Renal pelvis (tissue), 1 donor: ENCODE measurements at regions not wholly inside any gene's neighbourhood (a gene's known extent, or its start where the extent isn't known, plus 50 kb on each side); places are given as distances from the start of the nearest gene placed in this dataset.
"Not testable (repeated sequence)": the region's sequence is repeated elsewhere in the genome, so short reads cannot be mapped to it uniquely, and the experiment has no call there.

Experiments used
- DNase-seq: peaks from one replicate; pipeline ENCODE4 v3.0.0-alpha.2; 2013

DNA sequence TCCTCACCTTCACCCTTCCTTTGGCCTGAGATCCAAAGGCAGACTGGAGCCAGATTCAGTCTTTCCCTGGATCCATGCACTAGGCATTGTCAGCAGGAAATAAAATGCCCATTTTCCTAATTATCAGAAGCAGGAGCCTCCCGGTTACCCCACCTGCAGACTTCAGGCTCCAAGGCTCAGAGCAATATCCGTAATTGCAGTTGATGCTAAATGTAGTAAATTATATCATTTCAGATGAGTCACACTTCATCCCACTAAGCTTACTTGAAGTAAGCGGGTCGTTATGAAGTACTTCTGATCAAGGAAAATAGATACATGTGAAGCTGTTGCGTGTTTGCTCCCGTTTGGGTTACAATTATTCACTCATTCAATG lies 110.7 kb upstream of the SFSWAP start:
- DNase-seq, result no peak

DNA sequence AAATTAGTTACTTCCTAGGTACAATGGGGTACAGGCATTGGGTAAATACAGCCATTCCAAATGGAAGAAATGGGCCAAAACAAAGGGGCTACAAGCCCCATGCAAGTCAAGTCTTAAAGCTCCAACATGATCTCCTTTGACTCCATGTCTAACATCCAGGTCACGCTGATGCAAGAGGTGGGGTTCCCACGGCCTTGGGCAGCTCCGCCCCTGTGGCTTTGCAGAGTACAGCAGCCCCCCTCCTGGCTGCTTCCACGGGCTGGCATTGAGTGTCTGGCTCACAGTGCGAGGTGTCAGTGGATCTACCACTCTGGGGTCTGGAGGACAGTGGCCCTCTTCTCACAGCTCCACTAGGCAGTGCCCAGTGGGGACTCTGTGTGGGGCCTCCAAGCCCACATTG lies 109.4 kb upstream of the SFSWAP start:
- not testable (repeated sequence) for DNase-seq

- DNase-seq, result no peak
Observed at GRCh38 chr12:131603106-131603938, 107.6 kb upstream of the SFSWAP start.

DNA sequence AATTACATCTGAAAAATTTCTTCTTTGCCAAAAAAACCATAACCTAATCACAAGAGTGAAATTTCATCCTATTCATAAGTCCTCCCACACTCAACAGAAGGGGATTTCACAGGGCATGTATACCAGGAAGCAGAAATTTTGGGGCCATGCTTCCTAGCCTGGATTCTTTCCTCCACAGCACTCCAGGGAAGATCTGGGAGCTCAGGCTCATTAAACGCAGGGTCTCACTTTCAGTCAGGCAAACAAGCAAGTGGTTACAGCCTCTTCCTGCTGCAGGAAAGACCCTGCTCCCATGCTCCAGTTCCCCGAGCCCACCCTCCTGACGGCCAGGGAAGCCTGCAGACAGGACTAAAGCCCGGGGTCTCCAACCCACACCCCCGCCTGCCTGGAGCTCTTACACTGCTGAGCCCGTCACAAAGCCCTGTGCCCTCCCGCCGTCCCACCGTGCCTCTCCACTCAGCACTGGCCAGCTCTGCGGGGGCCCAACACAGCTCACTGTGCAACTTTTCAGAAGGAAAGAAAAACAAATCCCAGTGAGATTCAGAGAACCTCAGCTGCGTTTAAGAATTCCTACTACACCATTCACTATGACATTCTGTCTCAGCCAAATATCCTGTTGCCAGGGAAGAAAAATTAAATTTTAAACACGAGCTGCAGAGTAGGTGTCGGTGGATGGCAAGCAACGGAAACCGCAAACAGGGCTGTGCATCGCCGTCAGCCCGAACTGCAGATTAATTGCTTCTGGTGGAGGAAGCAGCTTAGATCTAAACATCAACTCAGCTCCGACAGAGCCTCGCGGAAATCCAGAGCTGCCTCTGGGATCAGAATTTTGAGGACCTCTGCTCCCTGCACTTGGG lies 106.7 kb upstream of the SFSWAP start:
- DNase-seq, result no peak

- DNase-seq, result no peak
Observed at GRCh38 chr12:131604859-131605258, 106.0 kb upstream of the SFSWAP start.

GRCh38 chr12:131605304-131605829 lies 105.5 kb upstream of the SFSWAP start:
- no peak for DNase-seq

DNA sequence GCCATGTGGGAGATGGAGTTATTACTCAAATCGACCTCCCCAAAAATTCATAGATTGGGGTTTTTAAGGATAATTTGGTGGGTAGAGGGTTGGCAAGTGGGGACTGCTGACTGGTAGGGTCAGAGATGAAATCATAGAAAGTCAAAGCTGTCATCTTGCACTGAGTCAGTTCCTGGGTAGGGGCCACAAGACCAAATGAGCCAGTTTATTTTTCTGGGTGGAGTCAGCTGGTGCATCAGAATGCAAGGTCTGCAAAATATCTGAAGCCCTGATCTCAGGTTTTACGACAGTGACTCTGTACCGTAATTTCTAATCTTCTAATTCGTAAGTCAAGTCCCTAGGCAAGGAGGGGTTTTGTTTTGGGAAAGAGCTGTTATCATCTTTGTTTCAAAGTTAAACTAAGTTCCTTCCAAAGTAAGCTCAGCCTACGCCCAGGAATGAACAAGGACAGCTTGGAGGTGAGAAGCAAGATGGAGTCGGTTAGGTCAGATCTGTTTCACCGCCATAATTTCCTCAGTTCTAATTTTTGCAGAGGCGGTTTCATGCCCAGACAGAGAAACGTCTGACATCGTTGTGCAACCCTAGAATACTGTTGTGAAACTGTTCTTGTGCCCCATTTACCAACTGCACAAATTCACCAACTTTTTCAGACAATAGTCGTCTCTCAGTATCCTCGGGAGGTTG lies 104.5 kb upstream of the SFSWAP start:
- no peak for DNase-seq

DNA sequence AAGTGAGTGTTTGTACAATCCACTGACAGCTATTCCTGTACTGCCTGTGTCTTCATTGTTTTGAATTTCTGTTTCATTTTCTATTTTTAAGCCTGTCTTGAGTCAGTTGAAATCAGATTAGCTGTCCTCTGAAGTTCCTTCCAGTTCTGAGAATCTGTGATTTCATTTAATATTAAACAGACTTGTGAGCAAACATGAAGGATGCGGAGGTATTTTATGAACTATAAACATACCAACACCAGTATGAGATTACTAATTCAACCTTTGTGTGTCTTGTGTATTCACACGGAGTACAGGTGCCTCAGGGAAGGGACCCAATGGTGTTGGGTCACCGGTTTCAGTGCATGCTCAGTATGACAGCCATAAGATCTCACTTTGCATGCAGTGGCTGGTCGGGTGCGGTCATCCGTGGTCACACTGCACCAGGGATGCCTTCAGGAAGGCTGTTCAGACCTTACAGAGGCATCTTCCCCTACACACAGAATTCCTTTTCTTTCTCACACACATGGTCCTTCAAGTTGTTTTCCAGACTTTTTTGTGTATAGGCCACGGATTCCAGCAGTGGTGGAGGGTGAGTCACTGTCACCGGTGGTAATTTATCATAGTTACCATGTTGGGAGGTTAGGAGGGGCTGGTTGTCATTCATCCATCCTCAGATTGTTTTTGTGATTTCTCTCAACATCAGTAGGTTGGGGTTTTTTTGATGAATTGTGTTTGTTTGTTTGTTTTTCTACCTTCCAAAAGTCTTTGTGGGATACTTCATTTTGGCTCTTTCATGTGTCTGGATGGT lies 103.0 kb upstream of the SFSWAP start:
- DNase-seq, result no peak

GRCh38 chr12:131608740-131609690 lies 101.9 kb upstream of the SFSWAP start:
- DNase-seq, result no peak

GRCh38 chr12:131609762-131610161 lies 101.1 kb upstream of the SFSWAP start:
- no peak for DNase-seq

- DNase-seq, result no peak
Observed at GRCh38 chr12:131610181-131610580, 100.7 kb upstream of the SFSWAP start.

DNA sequence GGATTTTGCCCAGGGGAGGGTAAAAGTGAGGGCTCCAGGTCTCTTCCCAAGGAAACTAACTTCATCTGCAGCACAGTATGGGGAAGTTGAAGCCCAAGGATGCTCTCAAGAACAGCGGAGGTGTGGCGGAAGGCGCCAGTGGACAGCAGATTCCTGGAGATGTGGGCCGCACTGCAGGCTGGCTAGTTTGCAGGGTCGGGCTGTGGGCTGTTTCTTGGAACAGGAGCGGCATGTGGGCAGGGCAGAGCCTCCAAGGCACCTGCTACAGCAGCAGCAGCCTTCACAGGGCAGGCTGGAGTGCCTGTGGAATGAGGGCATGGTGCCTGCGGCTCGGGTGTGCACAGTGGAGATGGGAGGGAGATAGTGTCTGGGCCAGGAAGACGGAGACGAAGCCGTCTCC lies 100.0 kb upstream of the SFSWAP start:
- no peak for DNase-seq

GRCh38 chr12:131611416-131612091 lies 99.3 kb upstream of the SFSWAP start:
- DNase-seq, result no peak

DNA sequence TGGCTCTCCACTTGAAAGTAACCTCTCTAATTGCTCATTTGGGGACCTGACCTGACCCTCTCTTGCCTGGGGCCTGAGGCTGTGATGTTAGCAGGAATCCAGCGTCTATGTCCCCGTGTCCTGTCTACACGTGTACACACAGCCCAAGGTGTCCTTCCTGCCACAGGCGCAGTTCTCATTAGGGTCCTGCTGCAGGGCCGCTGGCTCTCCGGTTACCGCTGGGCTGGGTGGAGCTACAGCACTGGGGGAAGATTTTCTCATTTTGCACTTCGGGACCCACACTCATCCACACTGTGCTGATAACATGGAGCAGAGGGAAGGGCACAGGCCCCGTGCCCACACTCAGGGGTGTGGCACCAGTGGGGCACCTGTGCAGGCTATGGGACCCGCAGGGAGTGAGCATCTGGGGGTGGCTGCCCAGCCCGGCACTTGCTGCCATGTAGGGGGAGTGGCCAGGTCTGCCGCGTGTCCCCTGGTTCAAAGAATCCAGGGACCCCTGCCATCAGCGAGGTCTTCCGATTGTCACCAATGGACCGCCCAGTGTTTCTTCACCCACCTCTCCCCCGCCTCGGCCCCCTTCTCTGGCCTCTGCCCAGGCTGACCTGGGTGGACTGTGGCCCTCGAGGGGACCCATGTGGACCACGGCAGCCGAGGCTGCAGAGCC lies 98.7 kb upstream of the SFSWAP start:
- no peak for DNase-seq

GRCh38 chr12:131613186-131613585 lies 97.7 kb upstream of the SFSWAP start:
- DNase-seq, result no peak

DNA sequence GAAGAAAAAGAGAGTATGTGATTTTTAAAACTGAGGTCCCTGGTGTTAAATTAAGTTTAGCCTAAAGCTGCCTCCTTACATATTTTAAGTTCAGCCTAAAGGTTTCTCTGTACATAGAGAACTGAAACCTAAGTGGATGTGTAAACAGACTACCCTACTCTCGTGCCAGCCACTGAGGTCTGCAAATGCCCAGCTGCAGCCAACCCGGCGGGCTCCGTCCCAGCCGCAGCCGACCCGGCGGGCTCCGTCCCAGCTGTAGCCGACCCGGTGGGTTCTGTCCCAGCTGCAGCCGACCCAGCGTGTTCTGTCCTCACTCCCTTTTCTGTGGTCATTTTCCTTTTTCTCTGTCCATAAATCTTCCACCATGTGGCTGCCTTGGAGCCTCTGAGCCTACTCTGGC lies 97.2 kb upstream of the SFSWAP start:
- no peak for DNase-seq

DNA sequence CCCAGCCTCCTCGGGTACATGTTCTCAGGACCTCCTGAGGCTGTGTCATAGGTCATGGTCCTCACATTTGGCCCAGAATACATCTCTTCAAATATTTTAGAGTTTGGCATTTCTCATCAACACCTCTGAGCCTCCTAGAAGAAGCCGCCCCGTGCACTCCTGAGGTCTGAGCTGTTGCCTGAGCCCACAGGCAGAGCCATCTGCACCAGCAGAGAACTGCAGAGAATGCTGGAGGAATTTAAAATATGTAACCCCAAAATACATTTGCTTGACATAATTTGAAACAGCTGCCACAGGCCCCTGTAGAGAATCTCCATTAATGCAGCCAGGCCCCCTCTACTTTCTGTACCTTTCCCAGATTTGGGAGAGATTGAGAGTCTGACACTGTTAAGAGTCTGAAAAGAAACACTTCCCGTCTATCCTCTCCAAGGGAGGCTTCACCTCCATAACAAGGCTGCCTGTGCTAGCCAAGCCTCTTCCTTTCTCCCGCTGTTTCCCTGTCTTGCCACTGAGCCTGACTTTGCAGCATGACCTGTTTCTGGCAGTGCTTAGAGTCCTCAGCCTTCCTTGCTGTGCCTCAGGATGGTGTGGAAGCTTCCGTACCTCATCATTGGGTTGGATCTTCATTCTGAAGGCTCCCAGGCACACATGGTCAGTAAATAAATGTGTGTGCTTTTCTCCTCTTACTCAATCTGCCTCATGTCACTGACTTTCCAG lies 95.4 kb upstream of the SFSWAP start:
- DNase-seq, result no peak

GRCh38 chr12:131616043-131616700 lies 94.7 kb upstream of the SFSWAP start:
- no peak for DNase-seq
